HEK293 (cell line): ENCODE measurements at regions not wholly inside any gene's neighbourhood (a gene's known extent, or its start where the extent isn't known, plus 50 kb on each side); places are given as distances from the start of the nearest gene placed in this dataset.

Source experiments
- CTCF ChIA-PET: fragments of 350-600 bp; formaldehyde crosslinking; extraction: SDS; loops from one replicate; lab custom pipeline; 2021; ENCODE audit warnings: antibody characterized with exemption; lab: Yijun Ruan, JAX
- POLR2A ChIA-PET: fragments of 300-600 bp; formaldehyde crosslinking; extraction: SDS; loops from one replicate; lab custom pipeline; 2020; ENCODE audit warnings: antibody characterized with exemption, inconsistent platforms; lab: Yijun Ruan, JAX
- H3K27ac ChIP-seq: fragments of 200-500 bp; sonication (Bioruptor generic); 2 replicates; pipeline ENCODE4 v1.5.1; 2014; ENCODE audit warnings: low read depth, low read length, control low read depth, inconsistent platforms; ENCODE audit errors: extremely low read depth
- H3K36me3 ChIP-seq, 2 experiments: fragments of 200-500 bp in 1 of 2; sonication (Bioruptor generic) in 1 of 2; 1 replicate in 1 of 2; 2 replicates in 1 of 2; pipeline ENCODE4 v1.5.1; 2014 to 2017; ENCODE audit warnings: inconsistent platforms in 2 of 2, low read length in 2 of 2; ENCODE audit not compliant: control insufficient read depth in 2 of 2, insufficient read depth in 1 of 2
- H3K4me1 ChIP-seq: fragments of 200-500 bp; sonication (Bioruptor generic); 2 replicates; pipeline ENCODE4 v1.5.1; 2014; ENCODE audit warnings: mild to moderate bottlenecking, low read length, inconsistent platforms; ENCODE audit not compliant: control insufficient read depth, insufficient read depth
- H3K4me3 ChIP-seq: 2 replicates; pipeline ENCODE4 v1.5.1; 2011; ENCODE audit warnings: low read depth, mild to moderate bottlenecking, control low read depth, low read length, moderate library complexity
- H3K9me3 ChIP-seq: fragments of 200-500 bp; sonication (Bioruptor generic); 2 replicates; pipeline ENCODE4 v1.5.1; 2014; ENCODE audit warnings: low read depth, low read length, inconsistent platforms; ENCODE audit not compliant: control insufficient read depth, insufficient read depth
- ATF2 ChIP-seq: fragments of 450-650 bp; formaldehyde crosslinking; IDR thresholded peaks from 2 replicates; pipeline ENCODE4 v1.5.1; 2016; ENCODE audit warnings: missing biosample characterization, missing genetic modification characterization, low read depth
- EGR2 ChIP-seq: fragments of 450-650 bp; formaldehyde crosslinking; IDR thresholded peaks from 2 replicates; pipeline ENCODE4 v1.5.1; 2016; ENCODE audit warnings: low read depth, missing biosample characterization, missing genetic modification characterization
- KLF9 ChIP-seq: fragments of 450-650 bp; formaldehyde crosslinking; IDR thresholded peaks from 2 replicates; pipeline ENCODE4 v1.5.1; 2016; ENCODE audit warnings: missing biosample characterization, missing genetic modification characterization, low read depth
- MEIS1 ChIP-seq: sonication (generic); formaldehyde crosslinking; IDR thresholded peaks from 2 replicates; pipeline ENCODE4 v1.8.1; 2022; ENCODE audit warnings: missing genetic modification reagents, mild to moderate bottlenecking, borderline replicate concordance
- PRDM10 ChIP-seq: fragments of 450-650 bp; formaldehyde crosslinking; IDR thresholded peaks from 2 replicates; pipeline ENCODE4 v1.5.1; 2016; ENCODE audit warnings: missing biosample characterization, missing genetic modification characterization
- SETDB1 ChIP-seq: IDR thresholded peaks from one replicate; pipeline ENCODE4 v1.6.1; 2017; ENCODE audit warnings: mild to moderate bottlenecking, low read length, moderate library complexity, mixed read lengths; ENCODE audit not compliant: insufficient read length
- ZBTB20 ChIP-seq: fragments of 450-650 bp; formaldehyde crosslinking; IDR thresholded peaks from 2 replicates; pipeline ENCODE4 v1.5.1; 2016; ENCODE audit warnings: missing biosample characterization, missing genetic modification characterization
- ZBTB6 ChIP-seq: fragments of 450-650 bp; formaldehyde crosslinking; IDR thresholded peaks from 2 replicates; pipeline ENCODE4 v1.5.1; 2017; ENCODE audit warnings: missing biosample characterization, missing genetic modification characterization
- ZFHX2 ChIP-seq: fragments of 450-650 bp; formaldehyde crosslinking; conservative IDR thresholded peaks from 2 replicates; pipeline ENCODE4 v1.5.1; 2016; ENCODE audit warnings: missing biosample characterization, missing genetic modification characterization
- ZNF10 ChIP-seq: fragments of 450-650 bp; formaldehyde crosslinking; IDR thresholded peaks from 2 replicates; pipeline ENCODE4 v1.5.1; 2017; ENCODE audit warnings: missing biosample characterization, missing genetic modification characterization
- ZNF174 ChIP-seq: fragments of 450-650 bp; formaldehyde crosslinking; IDR thresholded peaks from 2 replicates; pipeline ENCODE4 v1.5.0; 2017; ENCODE audit warnings: missing biosample characterization, mild to moderate bottlenecking, missing genetic modification characterization
- ZNF514 ChIP-seq: fragments of 450-650 bp; formaldehyde crosslinking; IDR thresholded peaks from 2 replicates; pipeline ENCODE4 v1.5.1; 2016; ENCODE audit warnings: missing biosample characterization, missing genetic modification characterization
- ZNF549 ChIP-seq: fragments of 450-650 bp; IDR thresholded peaks from 2 replicates; pipeline ENCODE4 v1.5.1; 2018; ENCODE audit warnings: missing biosample characterization, missing genetic modification characterization, mild to moderate bottlenecking, inconsistent platforms, moderate library complexity
- ZNF558 ChIP-seq: fragments of 450-650 bp; formaldehyde crosslinking; IDR thresholded peaks from 2 replicates; pipeline ENCODE4 v1.5.1; 2016; ENCODE audit warnings: missing biosample characterization, missing genetic modification characterization
- ZNF561 ChIP-seq: fragments of 450-650 bp; IDR thresholded peaks from 2 replicates; pipeline ENCODE4 v1.5.1; 2018; ENCODE audit warnings: missing biosample characterization, missing genetic modification characterization, borderline replicate concordance
- ZNF707 ChIP-seq: fragments of 450-650 bp; formaldehyde crosslinking; IDR thresholded peaks from 2 replicates; pipeline ENCODE4 v1.5.1; 2016; ENCODE audit warnings: missing biosample characterization, missing genetic modification characterization
- ZNF747 ChIP-seq: fragments of 450-650 bp; formaldehyde crosslinking; IDR thresholded peaks from 2 replicates; pipeline ENCODE4 v1.5.1; 2016; ENCODE audit warnings: missing biosample characterization, missing genetic modification characterization
- ZNF776 ChIP-seq: fragments of 450-650 bp; formaldehyde crosslinking; IDR thresholded peaks from 2 replicates; pipeline ENCODE4 v1.5.0; 2017; ENCODE audit warnings: missing biosample characterization, missing genetic modification characterization, borderline replicate concordance
- ZNF837 ChIP-seq: fragments of 450-650 bp; formaldehyde crosslinking; IDR thresholded peaks from 2 replicates; pipeline ENCODE4 v1.5.1; 2016; ENCODE audit warnings: missing biosample characterization, missing genetic modification characterization
- ZSCAN23 ChIP-seq: fragments of 450-650 bp; formaldehyde crosslinking; IDR thresholded peaks from 2 replicates; pipeline ENCODE4 v1.5.1; 2016; ENCODE audit warnings: missing biosample characterization, missing genetic modification characterization
- ZXDB ChIP-seq: fragments of 450-650 bp; formaldehyde crosslinking; IDR thresholded peaks from 2 replicates; pipeline ENCODE4 v1.5.1; 2016; ENCODE audit warnings: missing biosample characterization, missing genetic modification characterization
- TF ChIP-seq, protein P1 (sequence below): fragments of 450-650 bp; formaldehyde crosslinking; IDR thresholded peaks from 2 replicates; pipeline ENCODE4 v1.5.1; 2017; ENCODE audit warnings: missing biosample characterization, missing genetic modification characterization

DNA sequence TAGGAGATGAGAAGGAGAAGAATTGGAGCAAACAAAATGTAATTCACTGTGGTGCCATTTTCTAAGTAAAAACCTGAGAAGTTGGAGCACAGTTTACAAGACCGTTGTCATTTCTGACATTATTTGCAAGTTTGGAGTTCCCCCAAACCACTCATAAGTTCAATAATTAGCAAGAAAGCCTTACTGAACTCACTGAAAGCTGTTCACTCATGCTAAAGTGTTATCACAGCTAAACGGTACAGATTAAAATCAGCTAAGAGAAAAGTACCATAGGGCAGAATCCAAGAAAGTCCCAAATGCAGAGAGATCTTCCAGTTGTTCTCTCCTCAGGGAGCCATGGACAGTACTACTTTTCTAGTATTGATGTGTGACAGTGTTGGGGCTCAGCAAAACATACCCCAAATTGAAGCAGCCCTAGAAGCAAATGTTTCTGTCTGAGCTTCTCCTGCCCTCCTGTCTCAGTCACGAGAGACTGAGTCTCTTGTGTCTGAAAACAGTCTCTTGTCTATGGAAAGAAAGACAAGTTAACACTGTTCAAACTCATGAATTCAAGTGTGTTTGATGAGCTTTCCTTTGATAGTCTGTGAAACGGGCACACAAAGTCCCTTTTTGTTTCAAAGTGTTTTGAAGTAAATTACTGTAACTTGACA is 221.2 kb downstream of the GABRG2 start (continued):
- no peak for TF ChIP-seq ZNF707 (tag by site-specific recombination)
- no peak for TF ChIP-seq ZSCAN23 (tag by site-specific recombination)
- TF ChIP-seq, protein P1, sequence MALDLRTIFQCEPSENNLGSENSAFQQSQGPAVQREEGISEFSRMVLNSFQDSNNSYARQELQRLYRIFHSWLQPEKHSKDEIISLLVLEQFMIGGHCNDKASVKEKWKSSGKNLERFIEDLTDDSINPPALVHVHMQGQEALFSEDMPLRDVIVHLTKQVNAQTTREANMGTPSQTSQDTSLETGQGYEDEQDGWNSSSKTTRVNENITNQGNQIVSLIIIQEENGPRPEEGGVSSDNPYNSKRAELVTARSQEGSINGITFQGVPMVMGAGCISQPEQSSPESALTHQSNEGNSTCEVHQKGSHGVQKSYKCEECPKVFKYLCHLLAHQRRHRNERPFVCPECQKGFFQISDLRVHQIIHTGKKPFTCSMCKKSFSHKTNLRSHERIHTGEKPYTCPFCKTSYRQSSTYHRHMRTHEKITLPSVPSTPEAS (tag by site-specific recombination) = no peak
- TF ChIP-seq ZBTB6 (tag by site-specific recombination) = no peak
- TF ChIP-seq ZXDB (tag by site-specific recombination) = no peak
- TF ChIP-seq, all 188 proteins: peak for 0

- Histone ChIP-seq H3K9me3 (no peaks in the 10 kb centered on the region), H3K4me3 (no peak overlapping the region), H3K36me3 (no peaks in the 10 kb centered on the region), H3K4me1 (no peaks in the 10 kb centered on the region), H3K27ac (no peak overlapping the region)
- TF ChIP-seq ZBTB20 (tag by site-specific recombination) = no peak
- TF ChIP-seq ZNF776 (tag by site-specific recombination) = no peak
- no peak for TF ChIP-seq ZNF10 (tag by site-specific recombination)
- TF ChIP-seq MEIS1 (CRISPR knock-in tag) = no peak
- TF ChIP-seq KLF9 (tag by site-specific recombination) = no peak
- no peak for TF ChIP-seq ATF2
- no peak for TF ChIP-seq ZNF514 (tag by site-specific recombination)
- no peak for TF ChIP-seq SETDB1
- TF ChIP-seq EGR2 (tag by site-specific recombination) = no peak
- no peak for TF ChIP-seq PRDM10 (tag by site-specific recombination)
- TF ChIP-seq ZFHX2 = no peak
- TF ChIP-seq ZNF558 = no peak
- TF ChIP-seq ZNF174 = no peak
- TF ChIP-seq ZNF561 = no peak
- TF ChIP-seq ZNF747 (tag by site-specific recombination) = no peak
- TF ChIP-seq ZNF549 (tag by site-specific recombination) = no peak
- no peak for TF ChIP-seq ZNF837 (tag by site-specific recombination)
- ChIA-PET CTCF (no interaction called here), POLR2A (no interaction called here)
Observed at GRCh38 chr5:162289489-162289888, 221.9 kb downstream of the GABRG2 start.
